WTC11 (cell line): ENCODE measurements at regions not wholly inside any gene's neighbourhood (a gene's known extent, or its start where the extent isn't known, plus 50 kb on each side); places are given as distances from the start of the nearest gene placed in this dataset.

Experiments used
- ATF2 ChIP-seq: sonication (generic); formaldehyde crosslinking; IDR thresholded peaks from 2 replicates; pipeline ENCODE4 v1.8.1; 2022; ENCODE audit warnings: low read depth, missing genetic modification reagents, borderline replicate concordance
- CREB1 ChIP-seq: sonication (generic); formaldehyde crosslinking; IDR thresholded peaks from 2 replicates; pipeline ENCODE4 v1.8.0; 2023; ENCODE audit warnings: mild to moderate bottlenecking, missing genetic modification reagents
- CTCF ChIP-seq: fragments of 200-600 bp; IDR thresholded peaks from 2 replicates; pipeline ENCODE4 v1.8.0; 2022; ENCODE audit warnings: antibody characterized with exemption
- E2F1 ChIP-seq: sonication (generic); formaldehyde crosslinking; IDR thresholded peaks from 2 replicates; pipeline ENCODE4 v1.8.0; 2022; ENCODE audit warnings: mild to moderate bottlenecking, missing genetic modification reagents
- E2F4 ChIP-seq: sonication (generic); formaldehyde crosslinking; IDR thresholded peaks from 2 replicates; pipeline ENCODE4 v1.8.1; 2022; ENCODE audit warnings: low read depth, mild to moderate bottlenecking, moderate library complexity, missing genetic modification reagents, borderline replicate concordance
- E2F5 ChIP-seq: sonication (generic); formaldehyde crosslinking; IDR thresholded peaks from 2 replicates; pipeline ENCODE4 v1.8.1; 2022; ENCODE audit warnings: mild to moderate bottlenecking, moderate library complexity, missing genetic modification reagents
- MAX ChIP-seq: sonication (generic); formaldehyde crosslinking; IDR thresholded peaks from 2 replicates; pipeline ENCODE4 v1.8.0; 2022; ENCODE audit warnings: mild to moderate bottlenecking, missing genetic modification reagents
- SP1 ChIP-seq: sonication (generic); formaldehyde crosslinking; conservative IDR thresholded peaks from 2 replicates; pipeline ENCODE4 v1.8.1; 2022; ENCODE audit warnings: missing genetic modification reagents
- USF2 ChIP-seq: sonication (generic); formaldehyde crosslinking; IDR thresholded peaks from 2 replicates; pipeline ENCODE4 v1.8.1; 2023; ENCODE audit warnings: mild to moderate bottlenecking, missing genetic modification reagents, moderate library complexity
- ZBTB43 ChIP-seq: sonication (generic); formaldehyde crosslinking; IDR thresholded peaks from 2 replicates; pipeline ENCODE4 v1.8.1; 2023; ENCODE audit warnings: mild to moderate bottlenecking, missing genetic modification reagents
- ZNF138 ChIP-seq: sonication (generic); formaldehyde crosslinking; conservative IDR thresholded peaks from 2 replicates; pipeline ENCODE4 v1.8.1; 2022; ENCODE audit warnings: mild to moderate bottlenecking, moderate library complexity, missing genetic modification reagents
- ZNF263 ChIP-seq: sonication (generic); formaldehyde crosslinking; IDR thresholded peaks from 2 replicates; pipeline ENCODE4 v1.8.1; 2022; ENCODE audit warnings: low read depth, mild to moderate bottlenecking, moderate library complexity, missing genetic modification reagents

GRCh38 chr20:53828682-53829254 lies 235.1 kb upstream of the ZNF217 start:
- TF ChIP-seq E2F1 (CRISPR knock-in tag), result no peak
- TF ChIP-seq CTCF, result no peak
- TF ChIP-seq ZNF263 (CRISPR knock-in tag), result no peak
- TF ChIP-seq USF2 (CRISPR knock-in tag), result no peak
- no peak for TF ChIP-seq E2F4
- TF ChIP-seq SP1, result no peak
- TF ChIP-seq MAX (CRISPR knock-in tag), result no peak
- no peak for TF ChIP-seq CREB1 (CRISPR knock-in tag)
- TF ChIP-seq E2F5 (CRISPR knock-in tag), result no peak
- no peak for TF ChIP-seq ZBTB43 (CRISPR knock-in tag)
- TF ChIP-seq ATF2, result no peak
- TF ChIP-seq ZNF138 (CRISPR knock-in tag), result no peak
